ENCODE measurements at regions not wholly inside any gene's neighbourhood (a gene's known extent, or its start where the extent isn't known, plus 50 kb on each side); places are given as distances from the start of the nearest gene placed in this dataset.

DNA sequence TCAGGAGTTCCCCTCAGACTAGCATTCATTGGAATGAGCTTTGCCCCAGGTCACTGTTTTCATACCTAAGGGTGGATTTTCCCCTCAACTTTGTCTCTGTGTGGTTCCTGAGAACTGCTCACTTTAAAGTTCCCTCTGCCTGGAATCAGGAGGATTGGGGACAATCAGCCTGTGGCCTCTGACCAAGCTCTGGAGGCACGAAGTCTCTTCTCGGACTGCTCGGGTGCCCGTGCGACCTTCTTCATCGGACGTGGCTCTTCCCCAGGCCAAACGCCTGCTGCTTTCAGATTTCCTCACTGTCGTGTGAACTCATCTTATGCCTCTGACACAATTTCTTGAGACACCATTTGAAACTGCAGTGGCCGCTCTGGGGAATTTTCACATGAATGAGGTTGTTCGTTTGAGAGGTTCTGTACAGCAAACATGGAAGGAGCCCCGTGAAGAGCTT lies 153.7 kb upstream of the PZP start:
- Histone ChIP-seq H3K14ac (ENCODE audit: insufficient read length) (no peak overlapping the region), H3K4me2 (ENCODE audit: insufficient read depth in 1 of 2, low read depth in 2 of 2, low read length in 2 of 2) (no peak overlapping the region), H3K56ac (replicated peaks; ENCODE audit: insufficient read length, low read depth, low read length) (no peak overlapping the region), H2AFZ (ENCODE audit: low read length) (no peak overlapping the region), H3K27ac (ENCODE audit: low read depth, low read length) (no peak overlapping the region), H4K20me1 (replicated peaks in 1 of 2; ENCODE audit: control insufficient read depth in 1 of 2, insufficient read depth in 2 of 2, low read length in 2 of 2) (no peaks in the 10 kb centered on the region), H3K79me1 (ENCODE audit: low read depth, low read length) (no peaks in the 10 kb centered on the region), H3K4me1 (replicated peaks in 1 of 4; ENCODE audit: control insufficient read depth in 3 of 4, insufficient read depth in 4 of 4, low read length in 3 of 4) (peaks cover 4 to 18% (median 11%) of the 10 kb centered on the region in 4 experiments; a peak in 6 of 7 replicates), H3K23me2 (ENCODE audit: low read depth, low read length) (no peaks in the 10 kb centered on the region), H2BK5ac (ENCODE audit: low read depth, low read length) (no peak overlapping the region), H4K8ac (ENCODE audit: extremely low read depth, insufficient read depth, low read length) (no peak overlapping the region), H3K23ac (ENCODE audit: insufficient read length) (no peak overlapping the region), H4K5ac (ENCODE audit: insufficient read length, low read depth, low read length) (no peak overlapping the region), H3K18ac (ENCODE audit: extremely low read depth, low read length) (no peak overlapping the region), H2AK5ac (ENCODE audit: low read depth, low read length) (no peak overlapping the region), H3K4me3 (ENCODE audit: extremely low read depth in 1 of 4, insufficient read depth in 2 of 4, low read depth in 3 of 4, low read length in 4 of 4) (no peak overlapping the region), H4K91ac (replicated peaks; ENCODE audit: insufficient read length, low read length) (peak overlapping the region; percentile 73), H3K9ac (replicated peaks in 1 of 4; ENCODE audit: extremely low read depth in 1 of 4, low read depth in 3 of 4, low read length in 3 of 4) (no peak overlapping the region), H2BK12ac (ENCODE audit: low read depth, low read length) (no peak overlapping the region), H2BK20ac (ENCODE audit: low read length) (no peak overlapping the region), H2BK120ac (replicated peaks; ENCODE audit: low read depth, low read length) (no peak overlapping the region), H3K4ac (replicated peaks; ENCODE audit: insufficient read length, low read depth, low read length) (no peak overlapping the region), H3K27me3 (replicated peaks in 1 of 4; ENCODE audit: control insufficient read depth in 3 of 4, extremely low read depth in 1 of 4, insufficient read depth in 3 of 4, low read length in 3 of 4) (no peaks in the 10 kb centered on the region), H3K36me3 (ENCODE audit: control insufficient read depth in 2 of 4, insufficient read depth in 4 of 4, low read length in 3 of 4) (no peaks in the 10 kb centered on the region), H2BK15ac (ENCODE audit: low read length) (no peak overlapping the region), H3K79me2 (ENCODE audit: control insufficient read depth in 1 of 2, insufficient read depth in 2 of 2, low read length in 2 of 2) (no peaks in the 10 kb centered on the region), H3K9me3 (ENCODE audit: insufficient read depth in 2 of 2, low read depth in 1 of 2, low read length in 1 of 2) (no peaks in the 10 kb centered on the region)
- DNase-seq (ENCODE audit: low read depth in 1 of 2, low spot score in 2 of 2) (no peak), FAIRE-seq (no peak)
- ChIA-PET POLR2A (ENCODE audit: partially characterized antibody) (interaction anchor here (0.5 to 2.3 kb wide), 2 partner anchors 8 to 10 kb away, joined by 3 to 6 read pairs; no protein-coding TSS in a partner anchor), CTCF (ENCODE audit: partially characterized antibody) (interaction anchor here (1.0 to 8.4 kb wide), 4 partner anchors 10 to 32 kb away, joined by 3 to 66 read pairs (median 5); no protein-coding TSS in a partner anchor)
- WGBS, 2 experiments (ENCODE audit: extremely low coverage in 1 of 2, insufficient coverage in 1 of 2, insufficient read length in 1 of 2, insufficient replicate concordance in 2 of 2, low coverage in 1 of 2, low lambda C conversion rate in 2 of 2, missing lambda C conversion rate in 1 of 2): 78% methylated on average over 12 of the region's 12 CpGs; no CpG with 5 or more reads in 1 of the 2 experiments
- TF ChIP-seq CBX8 (IDR thresholded peaks at IDR 0.05; ENCODE audit: borderline replicate concordance, low read depth, low read length) (no peak), CBX5 (IDR thresholded peaks at IDR 0.05; ENCODE audit: low read depth, low read length) (no peak), SIN3A (conservative IDR thresholded peaks at IDR 0.05 in 1 of 2, IDR thresholded peaks at IDR 0.05 in 1 of 2; ENCODE audit: low read depth in 1 of 2, low read length in 2 of 2) (no peak), JUND (IDR thresholded peaks at IDR 0.05; ENCODE audit: low read length) (no peak), CHD1 (IDR thresholded peaks at IDR 0.05; ENCODE audit: low read depth, low read length) (no peak), NRF1 (IDR thresholded peaks at IDR 0.05; ENCODE audit: low read depth, low read length) (no peak), SIX5 (IDR thresholded peaks at IDR 0.05; ENCODE audit: low read depth, low read length) (no peak)
- TF ChIP-seq, protein P1, sequence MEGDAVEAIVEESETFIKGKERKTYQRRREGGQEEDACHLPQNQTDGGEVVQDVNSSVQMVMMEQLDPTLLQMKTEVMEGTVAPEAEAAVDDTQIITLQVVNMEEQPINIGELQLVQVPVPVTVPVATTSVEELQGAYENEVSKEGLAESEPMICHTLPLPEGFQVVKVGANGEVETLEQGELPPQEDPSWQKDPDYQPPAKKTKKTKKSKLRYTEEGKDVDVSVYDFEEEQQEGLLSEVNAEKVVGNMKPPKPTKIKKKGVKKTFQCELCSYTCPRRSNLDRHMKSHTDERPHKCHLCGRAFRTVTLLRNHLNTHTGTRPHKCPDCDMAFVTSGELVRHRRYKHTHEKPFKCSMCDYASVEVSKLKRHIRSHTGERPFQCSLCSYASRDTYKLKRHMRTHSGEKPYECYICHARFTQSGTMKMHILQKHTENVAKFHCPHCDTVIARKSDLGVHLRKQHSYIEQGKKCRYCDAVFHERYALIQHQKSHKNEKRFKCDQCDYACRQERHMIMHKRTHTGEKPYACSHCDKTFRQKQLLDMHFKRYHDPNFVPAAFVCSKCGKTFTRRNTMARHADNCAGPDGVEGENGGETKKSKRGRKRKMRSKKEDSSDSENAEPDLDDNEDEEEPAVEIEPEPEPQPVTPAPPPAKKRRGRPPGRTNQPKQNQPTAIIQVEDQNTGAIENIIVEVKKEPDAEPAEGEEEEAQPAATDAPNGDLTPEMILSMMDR (IDR thresholded peaks at IDR 0.05; ENCODE audit: control extremely low read depth in 1 of 3, insufficient read depth in 1 of 3, low read depth in 1 of 3, low read length in 3 of 3): no peak
- TF ChIP-seq, protein P2, sequence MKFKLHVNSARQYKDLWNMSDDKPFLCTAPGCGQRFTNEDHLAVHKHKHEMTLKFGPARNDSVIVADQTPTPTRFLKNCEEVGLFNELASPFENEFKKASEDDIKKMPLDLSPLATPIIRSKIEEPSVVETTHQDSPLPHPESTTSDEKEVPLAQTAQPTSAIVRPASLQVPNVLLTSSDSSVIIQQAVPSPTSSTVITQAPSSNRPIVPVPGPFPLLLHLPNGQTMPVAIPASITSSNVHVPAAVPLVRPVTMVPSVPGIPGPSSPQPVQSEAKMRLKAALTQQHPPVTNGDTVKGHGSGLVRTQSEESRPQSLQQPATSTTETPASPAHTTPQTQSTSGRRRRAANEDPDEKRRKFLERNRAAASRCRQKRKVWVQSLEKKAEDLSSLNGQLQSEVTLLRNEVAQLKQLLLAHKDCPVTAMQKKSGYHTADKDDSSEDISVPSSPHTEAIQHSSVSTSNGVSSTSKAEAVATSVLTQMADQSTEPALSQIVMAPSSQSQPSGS (IDR thresholded peaks at IDR 0.05; ENCODE audit: low read length): no peak
